Peyer's patch (tissue), 4 donors: ENCODE measurements at regions not wholly inside any gene's neighbourhood (a gene's known extent, or its start where the extent isn't known, plus 50 kb on each side); places are given as distances from the start of the nearest gene placed in this dataset.

Experiments
- DNase-seq, 3 donors: peaks; one replicate each; pipeline ENCODE4 v3.0.0-alpha.2; 2017 to 2019
- H3K27ac ChIP-seq, 4 donors: fragments of 200-600 bp; sonication (generic); one replicate each; pipeline ENCODE4 v1.5.1; 2016 to 2019
- H3K27me3 ChIP-seq, 2 donors: fragments of 200-600 bp; sonication (generic); one replicate each; pipeline ENCODE4 v1.5.1; 2019
- H3K36me3 ChIP-seq, 3 donors: fragments of 200-600 bp; sonication (generic); one replicate each; pipeline ENCODE4 v1.5.1; 2016 to 2019
- H3K4me1 ChIP-seq, 4 donors: fragments of 200-600 bp; sonication (generic); one replicate each; pipeline ENCODE4 v1.5.1; 2016 to 2019
- H3K4me3 ChIP-seq, 4 donors: fragments of 200-600 bp; sonication (generic); 1 replicate in 3 of 4; 2 replicates in 1 of 4; pipeline ENCODE4 v1.5.1; 2016 to 2019; ENCODE audit warnings: mild to moderate bottlenecking in 1 of 4
- H3K9me3 ChIP-seq, 4 donors: fragments of 200-600 bp; sonication (generic); one replicate each; pipeline ENCODE4 v1.5.1; 2016 to 2019; ENCODE audit warnings: mild to moderate bottlenecking in 1 of 4
- POLR2A ChIP-seq, 2 donors: fragments of 450-650 bp; IDR thresholded peaks; one replicate each; pipeline ENCODE4 v1.5.1; 2017; ENCODE audit warnings: antibody characterized with exemption in 2 of 2, mild to moderate bottlenecking in 2 of 2, moderate library complexity in 2 of 2
- TF ChIP-seq, protein P1 (sequence below), 6 experiments: fragments of 450-650 bp in 4 of 6; fragments of 200-600 bp in 2 of 6; sonication (generic) in 1 of 6; IDR thresholded peaks; one replicate each; pipeline ENCODE4 v1.5.1; 2017 to 2019; ENCODE audit warnings: antibody characterized with exemption in 6 of 6, mild to moderate bottlenecking in 3 of 6, moderate library complexity in 1 of 6

DNA sequence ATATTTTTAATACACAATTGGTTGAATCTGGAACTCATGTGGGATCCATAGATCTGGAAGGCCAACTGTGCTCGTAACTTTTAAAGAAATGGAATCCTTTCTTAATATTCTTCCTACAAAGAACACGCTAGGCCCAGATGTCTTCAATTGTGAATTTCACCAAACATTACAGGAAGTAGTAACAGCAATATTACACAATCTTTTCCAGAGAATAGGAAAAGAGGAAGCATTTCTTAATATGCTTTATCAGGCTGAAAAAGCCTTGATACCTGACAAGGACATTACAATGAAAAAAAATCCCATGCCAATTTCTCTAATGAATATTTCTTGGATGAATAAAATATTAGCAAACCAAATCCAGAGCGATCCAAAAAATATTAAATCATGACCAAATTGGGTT is 80.3 kb upstream of the HAAO start:
- no peaks in the 10 kb centered on the region for H3K36me3 ChIP-seq
- no peak overlapping the region for H3K4me3 ChIP-seq
- no peak for DNase-seq
- TF ChIP-seq POLR2A (IDR thresholded peaks at IDR 0.05), result no peak
- TF ChIP-seq, protein P1, sequence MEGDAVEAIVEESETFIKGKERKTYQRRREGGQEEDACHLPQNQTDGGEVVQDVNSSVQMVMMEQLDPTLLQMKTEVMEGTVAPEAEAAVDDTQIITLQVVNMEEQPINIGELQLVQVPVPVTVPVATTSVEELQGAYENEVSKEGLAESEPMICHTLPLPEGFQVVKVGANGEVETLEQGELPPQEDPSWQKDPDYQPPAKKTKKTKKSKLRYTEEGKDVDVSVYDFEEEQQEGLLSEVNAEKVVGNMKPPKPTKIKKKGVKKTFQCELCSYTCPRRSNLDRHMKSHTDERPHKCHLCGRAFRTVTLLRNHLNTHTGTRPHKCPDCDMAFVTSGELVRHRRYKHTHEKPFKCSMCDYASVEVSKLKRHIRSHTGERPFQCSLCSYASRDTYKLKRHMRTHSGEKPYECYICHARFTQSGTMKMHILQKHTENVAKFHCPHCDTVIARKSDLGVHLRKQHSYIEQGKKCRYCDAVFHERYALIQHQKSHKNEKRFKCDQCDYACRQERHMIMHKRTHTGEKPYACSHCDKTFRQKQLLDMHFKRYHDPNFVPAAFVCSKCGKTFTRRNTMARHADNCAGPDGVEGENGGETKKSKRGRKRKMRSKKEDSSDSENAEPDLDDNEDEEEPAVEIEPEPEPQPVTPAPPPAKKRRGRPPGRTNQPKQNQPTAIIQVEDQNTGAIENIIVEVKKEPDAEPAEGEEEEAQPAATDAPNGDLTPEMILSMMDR (IDR thresholded peaks at IDR 0.05), result no peak
- H3K9me3 ChIP-seq, result peaks cover 0 to 4% (median 0%) of the 10 kb centered on the region in 4 donors
- peak overlapping the region in 1 of 4 donors; percentile 47 for H3K27ac ChIP-seq
- peaks cover 0 to 9% (median 2%) of the 10 kb centered on the region in 4 donors for H3K4me1 ChIP-seq
- H3K27me3 ChIP-seq, result no peaks in the 10 kb centered on the region

DNA sequence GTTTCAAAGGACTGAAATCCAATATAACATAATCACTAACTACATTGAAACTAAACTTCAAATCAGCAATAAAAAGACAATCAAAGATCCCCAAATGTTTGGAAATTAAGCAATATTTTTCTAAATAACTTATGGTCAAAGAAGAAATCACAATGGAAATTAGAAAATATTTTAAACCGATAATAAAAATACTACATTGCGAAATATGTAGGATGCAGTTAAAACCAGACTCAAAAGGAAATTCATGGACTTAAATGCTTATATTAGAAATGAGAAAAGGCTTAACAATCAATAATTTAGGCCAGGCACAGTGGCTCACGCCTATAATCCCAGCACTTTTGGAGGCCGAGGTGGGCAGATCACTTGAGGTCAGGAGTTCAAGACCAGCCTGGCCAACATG is 79.0 kb upstream of the HAAO start:
- DNase-seq, result no peak
- H3K9me3 ChIP-seq, result peaks cover 0 to 4% (median 0%) of the 10 kb centered on the region in 4 donors
- peaks cover 0 to 18% (median 2%) of the 10 kb centered on the region in 4 donors for H3K4me1 ChIP-seq
- no peak for TF ChIP-seq POLR2A (IDR thresholded peaks at IDR 0.05)
- TF ChIP-seq, protein P1 (IDR thresholded peaks at IDR 0.05), result no peak
- H3K4me3 ChIP-seq, result no peak overlapping the region
- no peaks in the 10 kb centered on the region for H3K27me3 ChIP-seq
- no peaks in the 10 kb centered on the region for H3K36me3 ChIP-seq
- H3K27ac ChIP-seq, result no peak overlapping the region

DNA sequence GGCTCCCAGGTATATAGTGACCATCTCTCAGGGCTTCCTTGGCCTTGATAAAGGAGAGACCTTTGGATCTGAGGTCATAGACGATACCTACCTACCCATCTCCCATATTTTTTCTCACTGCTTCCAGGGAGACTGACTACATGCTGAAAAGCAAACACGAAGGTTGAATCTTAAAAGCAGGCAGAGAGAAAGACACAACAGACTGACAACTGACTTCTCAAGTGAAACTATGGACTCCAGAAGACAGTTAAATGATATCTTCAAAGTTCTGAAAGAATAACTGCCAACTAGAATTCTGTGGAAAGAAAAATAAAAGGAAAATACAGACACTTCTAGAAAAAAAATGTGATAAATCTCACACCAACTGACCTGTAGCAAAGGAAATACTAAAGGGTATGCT is 76.5 kb upstream of the HAAO start:
- H3K27me3 ChIP-seq, result no peaks in the 10 kb centered on the region
- DNase-seq, result no peak
- H3K4me3 ChIP-seq, result no peak overlapping the region
- no peak overlapping the region for H3K27ac ChIP-seq
- no peaks in the 10 kb centered on the region for H3K36me3 ChIP-seq
- no peak for TF ChIP-seq POLR2A (IDR thresholded peaks at IDR 0.05)
- TF ChIP-seq, protein P1 (IDR thresholded peaks at IDR 0.05), result no peak
- peaks cover 0 to 4% (median 0%) of the 10 kb centered on the region in 4 donors for H3K9me3 ChIP-seq
- H3K4me1 ChIP-seq, result peaks cover 0 to 9% (median 0%) of the 10 kb centered on the region in 4 donors

DNA sequence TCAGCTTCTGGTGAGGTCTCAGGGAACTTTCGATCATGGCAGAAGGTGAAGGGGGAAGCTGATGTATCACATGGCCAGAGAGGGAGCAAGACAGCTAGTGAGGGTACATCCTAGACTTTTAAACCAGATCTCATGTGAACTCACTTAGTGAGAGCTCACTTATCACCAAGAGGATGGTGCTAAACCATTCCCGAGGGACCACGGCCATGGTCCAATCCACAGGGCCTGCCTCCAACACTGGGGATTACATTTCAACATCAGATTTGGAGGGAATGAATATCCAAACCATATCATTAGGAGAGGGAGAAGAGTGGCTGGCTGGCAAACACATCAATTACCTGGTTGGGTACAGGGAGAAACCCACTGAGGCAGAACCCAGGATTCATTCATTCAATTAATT is 75.7 kb upstream of the HAAO start:
- TF ChIP-seq, protein P1 (IDR thresholded peaks at IDR 0.05), result no peak
- TF ChIP-seq POLR2A (IDR thresholded peaks at IDR 0.05), result no peak
- Histone ChIP-seq H3K4me1 (peaks cover 0 to 9% (median 0%) of the 10 kb centered on the region in 4 donors), H3K4me3 (no peak overlapping the region), H3K27ac (no peak overlapping the region), H3K36me3 (no peaks in the 10 kb centered on the region), H3K27me3 (no peaks in the 10 kb centered on the region), H3K9me3 (peaks cover 0 to 4% (median 0%) of the 10 kb centered on the region in 4 donors)
- peak in 1 of 3 donors; percentile 24 for DNase-seq

DNA sequence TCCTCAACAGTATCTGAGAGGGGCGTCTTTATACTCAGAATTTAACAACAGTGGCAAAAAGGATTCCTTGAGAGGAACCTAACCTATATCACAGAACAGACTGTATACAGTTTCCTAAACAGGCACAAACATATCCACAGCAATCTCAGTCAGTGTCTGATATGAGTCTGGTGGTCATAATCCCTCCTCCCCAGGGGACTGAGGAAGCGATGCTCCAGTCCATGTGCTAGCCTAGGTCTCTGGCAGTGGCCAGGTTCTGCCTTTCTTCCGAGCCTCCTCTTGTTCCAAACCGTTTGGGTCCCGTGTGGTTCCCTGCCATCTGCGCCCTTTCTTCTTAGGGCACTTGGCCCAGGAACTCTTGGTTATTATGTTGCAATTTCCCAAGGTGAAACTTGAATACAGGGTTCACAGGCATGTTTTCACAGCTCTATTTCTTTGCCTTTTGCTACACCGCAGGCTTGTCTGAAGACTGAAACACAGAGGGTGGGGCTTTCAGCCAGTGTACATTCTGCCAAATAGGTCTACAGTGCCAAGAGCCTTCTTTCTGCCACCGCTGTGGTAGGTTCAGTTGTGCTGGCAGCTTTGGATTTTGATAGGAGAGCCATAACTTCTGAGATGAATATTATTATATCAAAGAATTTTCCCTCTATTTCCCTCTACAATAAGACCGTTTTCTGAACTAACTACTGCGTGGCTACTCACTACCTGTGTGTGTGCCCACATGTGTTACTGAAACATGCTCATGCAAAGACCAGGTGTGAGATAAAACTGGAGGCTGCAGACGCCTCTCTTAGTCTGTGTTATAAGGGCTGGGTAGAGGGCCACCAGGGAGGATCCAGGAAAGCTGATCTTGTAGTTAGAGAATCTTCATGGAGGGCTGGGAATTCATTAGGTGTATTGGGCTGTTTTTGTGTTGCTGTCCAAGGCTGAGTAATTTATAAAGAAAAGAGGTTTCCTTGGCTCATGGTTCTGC is 75.0 kb upstream of the HAAO start:
- H3K4me1 ChIP-seq, result peaks cover 0 to 9% (median 0%) of the 10 kb centered on the region in 4 donors
- TF ChIP-seq POLR2A (IDR thresholded peaks at IDR 0.05), result no peak
- TF ChIP-seq, protein P1 (IDR thresholded peaks at IDR 0.05), result no peak
- H3K9me3 ChIP-seq, result peaks cover 0 to 4% (median 0%) of the 10 kb centered on the region in 4 donors
- DNase-seq, result peak in 1 of 3 donors; percentile 23
- no peak overlapping the region for H3K4me3 ChIP-seq
- H3K27me3 ChIP-seq, result no peaks in the 10 kb centered on the region
- H3K36me3 ChIP-seq, result no peaks in the 10 kb centered on the region
- peak overlapping the region in 3 of 4 donors; percentile 8 to 61 (median 29) for H3K27ac ChIP-seq
